Fibroblast of lung (primary cell): ENCODE measurements at regions not wholly inside any gene's neighbourhood (a gene's known extent, or its start where the extent isn't known, plus 50 kb on each side); places are given as distances from the start of the nearest gene placed in this dataset.

Source experiments
- DNase-seq, 2 donors: peaks; one replicate each; pipeline versions ENCODE4 v3.0.0 to v3.0.0-alpha.2; 2010; ENCODE audit warnings: low read depth in 2 of 2
- H2AFZ ChIP-seq: 2 replicates; pipeline ENCODE4 v1.5.1; 2012; ENCODE audit warnings: low read length, control low read depth, inconsistent platforms
- H3K27ac ChIP-seq: 2 replicates; pipeline ENCODE4 v1.5.1; 2011; ENCODE audit warnings: low read length, control low read depth; ENCODE audit not compliant: insufficient read depth
- H3K27me3 ChIP-seq: 2 replicates; pipeline ENCODE4 v1.5.1; 2011; ENCODE audit warnings: mild to moderate bottlenecking, low read length; ENCODE audit not compliant: control insufficient read depth, insufficient read depth
- H3K36me3 ChIP-seq: 2 replicates; pipeline ENCODE4 v1.5.1; 2011; ENCODE audit warnings: low read length; ENCODE audit not compliant: control insufficient read depth, insufficient read depth
- H3K4me1 ChIP-seq: 2 replicates; pipeline ENCODE4 v1.5.1; 2011; ENCODE audit warnings: low read length; ENCODE audit not compliant: control insufficient read depth, insufficient read depth; ENCODE audit errors: extremely low read depth
- H3K4me2 ChIP-seq: 2 replicates; pipeline ENCODE4 v1.5.1; 2011; ENCODE audit warnings: low read length, control low read depth; ENCODE audit not compliant: insufficient read depth; ENCODE audit errors: extremely low read depth
- H3K4me3 ChIP-seq, 4 experiments: fragments of 200-600 bp in 1 of 4; sonication (generic) in 1 of 4; replicated peaks in 1 of 4; 2 replicates each; pipeline ENCODE4 v1.5.1; 2011 to 2016; ENCODE audit warnings: low read length in 4 of 4, low read depth in 3 of 4, mild to moderate bottlenecking in 3 of 4, control low read depth in 2 of 4, inconsistent platforms in 1 of 4, mixed read lengths in 1 of 4; ENCODE audit not compliant: insufficient read depth in 1 of 4; ENCODE audit errors: control extremely low read depth in 1 of 4
- H3K79me2 ChIP-seq: 2 replicates; pipeline ENCODE4 v1.5.1; 2012; ENCODE audit warnings: mild to moderate bottlenecking, low read length, inconsistent platforms; ENCODE audit not compliant: control insufficient read depth, insufficient read depth
- H3K9ac ChIP-seq: 2 replicates; pipeline ENCODE4 v1.5.1; 2011; ENCODE audit warnings: mild to moderate bottlenecking, low read length, control low read depth; ENCODE audit not compliant: insufficient read depth
- H3K9me3 ChIP-seq: 2 replicates; pipeline ENCODE4 v1.5.1; 2012; ENCODE audit warnings: low read depth, low read length; ENCODE audit not compliant: control insufficient read depth, insufficient read depth
- H4K20me1 ChIP-seq: 2 replicates; pipeline ENCODE4 v1.5.1; 2011; ENCODE audit warnings: low read length; ENCODE audit not compliant: control insufficient read depth, insufficient read depth; ENCODE audit errors: extremely low read depth
- EZH2 ChIP-seq: IDR thresholded peaks from 2 replicates; pipeline ENCODE4 v1.5.1; 2012; ENCODE audit warnings: low read length, control low read depth, mild to moderate bottlenecking; ENCODE audit errors: missing control alignments
- TF ChIP-seq, protein P1 (sequence below), 2 donors: IDR thresholded peaks in 1 of 2; conservative IDR thresholded peaks in 1 of 2; 1 replicate in 1 of 2; 2 replicates in 1 of 2; pipeline ENCODE4 v1.5.1; 2011 to 2012; ENCODE audit warnings: low read length in 2 of 2, control low read depth in 1 of 2, inconsistent platforms in 1 of 2, low read depth in 1 of 2, mild to moderate bottlenecking in 1 of 2

GRCh38 chr16:85514295-85514597 is 98.9 kb upstream of the GSE1 start:
- no peak for DNase-seq
- no peaks in the 10 kb centered on the region for H3K36me3 ChIP-seq
- H3K27ac ChIP-seq, result peak overlapping the region; percentile 93
- H2AFZ ChIP-seq, result no peak overlapping the region
- no peaks in the 10 kb centered on the region for H3K9me3 ChIP-seq
- TF ChIP-seq, protein P1, sequence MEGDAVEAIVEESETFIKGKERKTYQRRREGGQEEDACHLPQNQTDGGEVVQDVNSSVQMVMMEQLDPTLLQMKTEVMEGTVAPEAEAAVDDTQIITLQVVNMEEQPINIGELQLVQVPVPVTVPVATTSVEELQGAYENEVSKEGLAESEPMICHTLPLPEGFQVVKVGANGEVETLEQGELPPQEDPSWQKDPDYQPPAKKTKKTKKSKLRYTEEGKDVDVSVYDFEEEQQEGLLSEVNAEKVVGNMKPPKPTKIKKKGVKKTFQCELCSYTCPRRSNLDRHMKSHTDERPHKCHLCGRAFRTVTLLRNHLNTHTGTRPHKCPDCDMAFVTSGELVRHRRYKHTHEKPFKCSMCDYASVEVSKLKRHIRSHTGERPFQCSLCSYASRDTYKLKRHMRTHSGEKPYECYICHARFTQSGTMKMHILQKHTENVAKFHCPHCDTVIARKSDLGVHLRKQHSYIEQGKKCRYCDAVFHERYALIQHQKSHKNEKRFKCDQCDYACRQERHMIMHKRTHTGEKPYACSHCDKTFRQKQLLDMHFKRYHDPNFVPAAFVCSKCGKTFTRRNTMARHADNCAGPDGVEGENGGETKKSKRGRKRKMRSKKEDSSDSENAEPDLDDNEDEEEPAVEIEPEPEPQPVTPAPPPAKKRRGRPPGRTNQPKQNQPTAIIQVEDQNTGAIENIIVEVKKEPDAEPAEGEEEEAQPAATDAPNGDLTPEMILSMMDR (conservative IDR thresholded peaks at IDR 0.05 in 1 of 2, IDR thresholded peaks at IDR 0.05 in 1 of 2; ENCODE audit: low read depth in 1 of 2, low read length in 2 of 2), result peak in 1 of 2 donors; percentile 2
- TF ChIP-seq EZH2, result no peak
- H3K9ac ChIP-seq, result peak overlapping the region; percentile 49
- H3K4me2 ChIP-seq, result peak overlapping the region; percentile 92
- H3K79me2 ChIP-seq, result no peaks in the 10 kb centered on the region
- H3K4me3 ChIP-seq, result no peak overlapping the region
- no peaks in the 10 kb centered on the region for H4K20me1 ChIP-seq
- H3K27me3 ChIP-seq, result no peaks in the 10 kb centered on the region
- peaks cover 33% of the 10 kb centered on the region for H3K4me1 ChIP-seq

DNA sequence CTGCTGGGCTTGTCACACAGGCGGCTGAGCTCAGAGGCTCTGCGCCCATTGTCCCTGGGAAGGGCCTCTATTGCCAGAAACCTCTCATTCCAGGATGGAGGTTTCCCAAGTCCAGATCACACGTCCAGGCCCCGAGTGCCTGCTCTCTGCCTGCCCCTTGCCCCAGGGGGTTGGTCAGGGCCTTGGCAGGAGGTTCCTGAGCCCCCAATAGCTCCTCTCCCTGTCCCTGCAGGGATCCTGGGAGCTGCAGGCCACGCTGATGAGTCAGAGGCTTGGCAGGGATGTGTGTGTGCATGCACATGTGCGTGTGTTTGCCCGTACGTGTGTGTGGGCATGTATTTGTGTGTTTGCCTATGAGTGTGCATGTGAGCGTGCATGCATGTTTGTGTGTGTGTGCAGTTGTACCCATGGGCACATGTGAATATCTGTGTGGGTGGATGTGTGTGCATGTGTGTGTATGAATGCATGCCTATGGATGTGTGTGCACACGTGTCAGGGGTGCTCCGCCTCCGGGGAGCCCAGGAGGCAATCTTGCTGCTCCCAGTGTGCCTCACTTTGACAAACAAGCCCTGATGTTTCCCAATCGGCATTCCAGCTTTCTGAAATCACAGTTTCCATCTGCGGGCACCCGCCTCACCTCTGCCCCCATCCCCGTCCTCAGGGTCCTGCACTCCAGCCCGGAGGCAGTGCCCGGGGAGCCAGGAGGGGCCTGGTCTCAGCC is 98.4 kb upstream of the GSE1 start:
- Histone ChIP-seq H3K36me3 (no peaks in the 10 kb centered on the region), H3K4me3 (peak overlapping the region in 1 of 4 experiments; percentile 25), H3K4me1 (peaks cover 33% of the 10 kb centered on the region), H3K27me3 (no peaks in the 10 kb centered on the region), H3K9ac (peak overlapping the region; percentile 49), H2AFZ (no peak overlapping the region), H3K9me3 (no peaks in the 10 kb centered on the region), H3K27ac (peak overlapping the region; percentile 93), H3K4me2 (peak overlapping the region; percentile 92), H4K20me1 (no peaks in the 10 kb centered on the region), H3K79me2 (no peaks in the 10 kb centered on the region)
- peak; percentile 88 to 96 for DNase-seq
- no peak for TF ChIP-seq EZH2
- TF ChIP-seq, protein P1 (conservative IDR thresholded peaks at IDR 0.05 in 1 of 2, IDR thresholded peaks at IDR 0.05 in 1 of 2; ENCODE audit: low read depth in 1 of 2, low read length in 2 of 2), result no peak

GRCh38 chr16:85515319-85515745 is 97.8 kb upstream of the GSE1 start:
- DNase-seq, result no peak
- no peaks in the 10 kb centered on the region for H3K9me3 ChIP-seq
- no peak overlapping the region for H2AFZ ChIP-seq
- H3K4me1 ChIP-seq, result peaks cover 33% of the 10 kb centered on the region
- peak overlapping the region; percentile 92 for H3K4me2 ChIP-seq
- H3K9ac ChIP-seq, result peak overlapping the region; percentile 44
- TF ChIP-seq, protein P1 (conservative IDR thresholded peaks at IDR 0.05 in 1 of 2, IDR thresholded peaks at IDR 0.05 in 1 of 2; ENCODE audit: low read depth in 1 of 2, low read length in 2 of 2), result no peak
- TF ChIP-seq EZH2, result no peak
- no peaks in the 10 kb centered on the region for H4K20me1 ChIP-seq
- H3K27me3 ChIP-seq, result no peaks in the 10 kb centered on the region
- peak overlapping the region; percentile 93 for H3K27ac ChIP-seq
- H3K4me3 ChIP-seq, result peak overlapping the region in 1 of 4 experiments; percentile 25
- no peaks in the 10 kb centered on the region for H3K79me2 ChIP-seq
- no peaks in the 10 kb centered on the region for H3K36me3 ChIP-seq
